B cell (primary cell): ENCODE measurements at regions not wholly inside any gene's neighbourhood (a gene's known extent, or its start where the extent isn't known, plus 50 kb on each side); places are given as distances from the start of the nearest gene placed in this dataset.

ENCODE experiments used
- ATAC-seq: fragments of 200-7000 bp; cut with Tn5 transposase; one replicate; pipeline ENCODE4 v1.10.0; 2021; ENCODE audit warnings: low read depth, mild to moderate bottlenecking, moderate number of reproducible peaks, moderate library complexity
- CTCF ChIA-PET: fragments of 350-600 bp; sonication (Branson Sonifier 250); formaldehyde crosslinking; loops from one replicate; lab custom pipeline; 2021; ENCODE audit warnings: antibody characterized with exemption, inconsistent platforms; lab: Charles Lee
- POLR2A ChIA-PET: fragments of 350-600 bp; sonication (Branson Sonifier 250); formaldehyde crosslinking; loops from one replicate; lab custom pipeline; 2021; ENCODE audit warnings: antibody characterized with exemption; lab: Charles Lee
- DNase-seq: peaks from one replicate; pipeline ENCODE4 v3.0.0; 2013
- H2AFZ ChIP-seq: 2 replicates; pipeline ENCODE4 v1.6.1; 2012; ENCODE audit warnings: mild to moderate bottlenecking, low read depth, low read length; ENCODE audit not compliant: insufficient read depth, poor library complexity, severe bottlenecking
- H3K27ac ChIP-seq, 2 donors: 1 replicate in 1 of 2; 2 replicates in 1 of 2; pipeline ENCODE4 v1.5.1; 2012 to 2013; ENCODE audit warnings: low read length in 2 of 2, mild to moderate bottlenecking in 2 of 2, moderate library complexity in 1 of 2
- H3K27me3 ChIP-seq, 4 experiments: fragments of 200-600 bp in 1 of 4; sonication (generic) in 1 of 4; replicated peaks in 1 of 4; 1 replicate in 2 of 4; 2 replicates in 2 of 4; pipeline versions ENCODE4 v1.6.1 to v1.7.0; 2013 to 2016; ENCODE audit warnings: low read length in 3 of 4, mild to moderate bottlenecking in 2 of 4, mixed read lengths in 1 of 4, moderate library complexity in 1 of 4; ENCODE audit not compliant: insufficient read depth in 4 of 4, control insufficient read depth in 3 of 4; ENCODE audit errors: control extremely low read depth in 1 of 4
- H3K36me3 ChIP-seq, 2 experiments: replicated peaks in 1 of 2; 1 replicate in 1 of 2; 2 replicates in 1 of 2; pipeline versions ENCODE4 v1.6.1 to v1.7.1; 2013; ENCODE audit warnings: low read length in 1 of 2; ENCODE audit not compliant: insufficient read depth in 2 of 2, control insufficient read depth in 1 of 2; ENCODE audit errors: control extremely low read depth in 1 of 2, extremely low read depth in 1 of 2
- H3K4me1 ChIP-seq, 2 donors: fragments of 200-600 bp in 1 of 2; sonication (generic) in 1 of 2; 1 replicate in 1 of 2; 2 replicates in 1 of 2; pipeline versions ENCODE4 v1.5.1 to v1.6.1; 2013 to 2017; ENCODE audit warnings: low read length in 2 of 2; ENCODE audit not compliant: control insufficient read depth in 2 of 2, insufficient read depth in 2 of 2
- H3K4me2 ChIP-seq: replicated peaks from 2 replicates; pipeline ENCODE3; 2012; ENCODE audit warnings: mild to moderate bottlenecking, low read depth, low read length; ENCODE audit not compliant: poor library complexity, severe bottlenecking
- H3K4me3 ChIP-seq, 5 experiments: fragments of 200-600 bp in 1 of 5; sonication (generic) in 1 of 5; 1 replicate in 3 of 5; 2 replicates in 2 of 5; pipeline versions ENCODE4 v1.5.1 to v1.7.0; 2011 to 2016; ENCODE audit warnings: low read length in 4 of 5, mild to moderate bottlenecking in 4 of 5, low read depth in 2 of 5, control low read depth in 1 of 5, moderate library complexity in 1 of 5; ENCODE audit not compliant: insufficient read depth in 1 of 5; ENCODE audit errors: control extremely low read depth in 1 of 5, extremely low read depth in 1 of 5
- H3K79me2 ChIP-seq: fragments of 200-600 bp; sonication (generic); one replicate; pipeline ENCODE4 v1.6.0; 2016; ENCODE audit warnings: low read length; ENCODE audit not compliant: control insufficient read depth, insufficient read depth
- H3K9ac ChIP-seq: fragments of 200-600 bp; sonication (generic); 2 replicates; pipeline ENCODE4 v1.6.1; 2017; ENCODE audit warnings: mild to moderate bottlenecking, low read length, moderate library complexity
- H3K9me3 ChIP-seq, 3 donors: one replicate each; pipeline versions ENCODE4 v1.6.1 to v1.7.1; 2013; ENCODE audit warnings: low read length in 2 of 3; ENCODE audit not compliant: control insufficient read depth in 2 of 3, insufficient read depth in 1 of 3; ENCODE audit errors: control extremely low read depth in 1 of 3
- H4K20me1 ChIP-seq: 2 replicates; pipeline ENCODE4 v1.6.0; 2012; ENCODE audit warnings: mild to moderate bottlenecking, low read length; ENCODE audit not compliant: insufficient read depth, control insufficient read depth, poor library complexity, severe bottlenecking
- H3K27ac Mint-ChIP-seq: one replicate; pipeline ENCODE4 v1.8.0; 2021; ENCODE audit warnings: mixed read lengths
- H3K27me3 Mint-ChIP-seq: one replicate; pipeline ENCODE4 v1.8.0; 2021; ENCODE audit warnings: mixed read lengths
- H3K4me1 Mint-ChIP-seq: one replicate; pipeline ENCODE4 v1.8.0; 2021; ENCODE audit warnings: mixed read lengths
- H3K4me3 Mint-ChIP-seq: one replicate; pipeline ENCODE4 v1.8.0; 2021; ENCODE audit warnings: mixed read lengths
- H3K9me3 Mint-ChIP-seq: one replicate; pipeline ENCODE4 v1.8.0; 2022; ENCODE audit warnings: mixed read lengths; ENCODE audit not compliant: insufficient read depth
- CTCF ChIP-seq: fragments of 200-600 bp; IDR thresholded peaks from one replicate; pipeline ENCODE4 v1.8.0; 2022; ENCODE audit warnings: antibody characterized with exemption, mild to moderate bottlenecking
- EZH2 ChIP-seq: IDR thresholded peaks from 2 replicates; pipeline ENCODE4 v1.6.1; 2012; ENCODE audit warnings: borderline replicate concordance, low read depth, mild to moderate bottlenecking, moderate library complexity, low read length; ENCODE audit not compliant: insufficient read depth, poor library complexity, severe bottlenecking
- WGBS: methylation state at CpG from one replicate; pipeline ENCODE4 v1.1.5; 2013; ENCODE audit warnings: missing lambda C conversion rate; ENCODE audit not compliant: insufficient coverage; 5-methylcytosine and 5-hydroxymethylcytosine counted together
- intact Hi-C: fragments of 100-400 bp; cut with micrococcal nuclease; formaldehyde crosslinking; loops from one replicate; pipeline ENCODE4 v1.10.0; 2022

GRCh38 chr9:25975667-25976066 lies 297.4 kb upstream of the TUSC1 start:
- POLR2A ChIA-PET, result no interaction called here
- intact Hi-C loops, result no loop called here

GRCh38 chr9:25964239-25964638 lies 286.0 kb upstream of the TUSC1 start:
- no peaks in the 10 kb centered on the region for H3K4me1 ChIP-seq
- no peak overlapping the region for H2AFZ ChIP-seq
- peaks cover 8% of the 10 kb centered on the region for H3K9me3 Mint-ChIP-seq
- TF ChIP-seq CTCF (no peak), EZH2 (no peak)
- no peak overlapping the region for H3K27ac Mint-ChIP-seq
- H3K4me1 Mint-ChIP-seq, result no peaks in the 10 kb centered on the region
- 60% methylated on average over 1 of the region's 3 CpGs for WGBS
- no peaks in the 10 kb centered on the region for H3K27me3 ChIP-seq
- no peak for ATAC-seq
- ChIA-PET POLR2A (no interaction called here), CTCF (no interaction called here)
- H3K27ac ChIP-seq, result no peak overlapping the region
- DNase-seq, result no peak
- intact Hi-C loops, result no loop called here
- H3K4me3 Mint-ChIP-seq, result no peak overlapping the region
- H3K36me3 ChIP-seq, result no peaks in the 10 kb centered on the region
- no peak overlapping the region for H3K4me2 ChIP-seq
- H3K9me3 ChIP-seq, result no peaks in the 10 kb centered on the region
- no peaks in the 10 kb centered on the region for H3K27me3 Mint-ChIP-seq
- no peaks in the 10 kb centered on the region for H4K20me1 ChIP-seq
- no peaks in the 10 kb centered on the region for H3K79me2 ChIP-seq
- H3K9ac ChIP-seq, result no peak overlapping the region
- H3K4me3 ChIP-seq, result no peak overlapping the region

More at GRCh38 chr9:25975667-25976066, 297.4 kb upstream of the TUSC1 start:
- WGBS, result no CpG with 5 or more reads among the region's 1 CpG
- TF ChIP-seq EZH2 (no peak), CTCF (no peak)
- Mint-ChIP-seq H3K4me3 (no peak overlapping the region), H3K27ac (no peak overlapping the region), H3K4me1 (no peaks in the 10 kb centered on the region), H3K27me3 (no peaks in the 10 kb centered on the region), H3K9me3 (peaks cover 4% of the 10 kb centered on the region)
- H2AFZ ChIP-seq, result no peak overlapping the region
- no peaks in the 10 kb centered on the region for H3K27me3 ChIP-seq
- H3K4me3 ChIP-seq, result no peak overlapping the region
- H3K79me2 ChIP-seq, result no peaks in the 10 kb centered on the region
- H4K20me1 ChIP-seq, result no peaks in the 10 kb centered on the region
- CTCF ChIA-PET, result interaction anchor here (0.7 kb wide), 1 partner anchor 322 kb away, joined by 3 read pairs; no protein-coding TSS in a partner anchor
- no peak overlapping the region for H3K27ac ChIP-seq
- H3K9me3 ChIP-seq, result peaks cover 0 to 4% (median 0%) of the 10 kb centered on the region in 3 donors
- no peak overlapping the region for H3K9ac ChIP-seq
- H3K4me1 ChIP-seq, result no peaks in the 10 kb centered on the region
- no peak for ATAC-seq
- DNase-seq, result no peak
- H3K36me3 ChIP-seq, result no peaks in the 10 kb centered on the region
- H3K4me2 ChIP-seq, result no peak overlapping the region
